HG02759 (cell line): ENCODE measurements at regions not wholly inside any gene's neighbourhood (a gene's known extent, or its start where the extent isn't known, plus 50 kb on each side); places are given as distances from the start of the nearest gene placed in this dataset.

ENCODE experiments used
- ATAC-seq: cut with Tn5 transposase; IDR thresholded peaks from one replicate; pipeline ENCODE4 v1.9.1; 2021; ENCODE audit warnings: mild to moderate bottlenecking, moderate library complexity; ENCODE audit not compliant: unreplicated experiment

DNA sequence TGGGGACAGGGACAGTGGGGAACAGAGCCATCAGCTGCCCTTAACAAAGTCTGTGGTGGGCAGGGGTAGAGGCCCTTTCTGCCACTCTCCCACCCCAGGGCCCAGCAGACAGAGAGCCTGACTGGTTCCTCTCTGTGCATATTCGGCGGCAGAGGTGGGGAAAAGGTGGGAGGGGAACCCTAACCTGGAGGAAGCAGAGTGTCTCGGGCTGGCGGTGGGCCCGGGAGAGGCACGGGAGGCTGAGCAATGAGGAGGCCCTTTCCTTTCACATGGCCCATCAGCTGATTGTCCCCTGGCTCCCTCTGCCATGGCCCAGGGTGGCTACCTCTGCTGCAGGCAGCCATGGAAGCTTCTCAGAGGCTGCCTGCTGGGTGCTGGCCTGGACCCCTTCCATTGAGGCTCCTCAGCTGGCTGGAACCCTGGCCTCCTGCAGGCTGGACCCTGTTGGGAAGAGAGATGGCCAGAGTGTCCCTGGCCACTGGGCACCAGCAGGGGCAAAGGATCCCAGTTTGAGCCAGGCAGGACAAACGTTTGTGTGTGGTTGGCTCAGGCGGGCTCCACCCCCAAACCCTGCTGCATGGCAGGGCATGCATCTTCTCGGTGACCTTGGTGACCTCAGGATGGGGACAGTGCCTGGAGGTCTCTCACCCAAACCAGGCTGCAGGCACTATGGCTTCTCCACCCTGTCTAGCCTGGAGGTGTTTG lies 202.8 kb upstream of the ZNF536 start:
- ATAC-seq: no peak

DNA sequence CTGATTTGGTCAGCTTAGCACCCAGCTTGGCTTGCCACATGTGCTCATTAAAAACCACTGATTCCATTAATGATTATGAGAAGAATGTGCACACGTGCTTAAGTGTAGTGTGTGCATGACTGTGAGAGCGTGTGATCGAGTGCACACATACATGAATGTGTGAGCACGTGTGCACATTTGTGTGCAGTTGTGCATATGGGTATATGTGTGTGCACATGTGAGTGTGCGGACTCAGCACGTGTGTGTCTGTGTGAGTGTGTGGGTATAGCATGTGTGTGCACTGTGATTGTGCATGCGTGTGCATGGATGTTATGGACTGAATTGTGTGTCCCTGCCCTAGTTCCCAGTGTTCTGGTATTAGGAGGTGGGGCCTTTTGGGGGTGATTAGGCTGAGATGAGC lies 202.1 kb upstream of the ZNF536 start:
- ATAC-seq: no peak

DNA sequence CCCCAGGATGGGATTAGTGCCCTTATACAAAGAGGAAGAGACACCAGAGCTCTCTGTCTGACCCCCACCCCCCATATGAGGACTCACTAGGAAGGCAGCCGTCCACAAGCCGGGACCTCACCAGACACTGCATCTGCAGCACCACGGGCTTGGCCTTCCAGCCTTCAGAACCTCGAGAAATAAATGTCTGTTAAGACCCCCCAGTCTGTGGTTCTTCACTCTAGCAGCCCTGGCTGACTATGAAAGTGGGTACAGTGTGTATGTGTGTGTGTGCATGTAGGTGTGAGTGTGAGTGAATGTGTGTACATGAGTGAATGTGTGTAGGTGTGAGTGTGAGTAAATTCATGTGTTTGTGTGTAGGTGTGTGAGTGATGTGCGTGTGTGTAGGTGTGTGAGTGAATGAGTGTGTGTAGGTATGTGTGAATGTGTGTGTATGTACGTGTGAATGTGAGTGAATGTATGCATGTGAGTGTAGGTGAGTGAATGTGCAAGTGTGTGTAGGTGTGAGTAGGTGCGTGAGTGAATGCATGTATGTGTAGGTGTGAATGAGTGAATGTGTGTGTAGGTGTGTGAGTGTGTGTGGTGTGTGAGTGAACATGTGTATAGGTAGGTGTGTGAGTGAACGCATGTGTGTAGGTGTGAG lies 201.6 kb upstream of the ZNF536 start:
- no peak for ATAC-seq

DNA sequence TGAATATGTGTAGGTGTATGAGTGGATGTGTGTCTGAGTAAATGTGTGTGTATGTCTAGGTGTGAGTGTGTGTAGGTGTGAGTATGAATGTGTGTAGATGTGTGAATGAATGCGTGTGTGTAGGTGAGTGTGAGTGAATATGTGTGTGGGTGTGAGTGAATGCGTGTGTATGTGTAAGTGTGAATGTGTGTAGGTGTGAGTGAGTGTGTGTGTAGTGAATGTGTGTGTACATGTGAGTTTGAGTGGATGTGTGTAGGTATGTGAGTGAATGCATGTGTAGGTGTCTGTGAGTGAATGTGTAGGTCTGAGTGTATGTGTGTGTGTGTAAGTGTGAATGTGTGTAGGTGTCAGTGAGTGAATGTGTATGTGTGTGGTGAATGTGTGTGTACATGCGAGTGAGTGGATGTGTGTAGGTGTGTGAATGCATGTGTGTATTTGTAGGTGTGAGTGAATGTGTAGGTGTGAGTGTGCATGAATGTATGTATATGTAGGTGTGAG lies 201.0 kb upstream of the ZNF536 start:
- ATAC-seq: no peak

DNA sequence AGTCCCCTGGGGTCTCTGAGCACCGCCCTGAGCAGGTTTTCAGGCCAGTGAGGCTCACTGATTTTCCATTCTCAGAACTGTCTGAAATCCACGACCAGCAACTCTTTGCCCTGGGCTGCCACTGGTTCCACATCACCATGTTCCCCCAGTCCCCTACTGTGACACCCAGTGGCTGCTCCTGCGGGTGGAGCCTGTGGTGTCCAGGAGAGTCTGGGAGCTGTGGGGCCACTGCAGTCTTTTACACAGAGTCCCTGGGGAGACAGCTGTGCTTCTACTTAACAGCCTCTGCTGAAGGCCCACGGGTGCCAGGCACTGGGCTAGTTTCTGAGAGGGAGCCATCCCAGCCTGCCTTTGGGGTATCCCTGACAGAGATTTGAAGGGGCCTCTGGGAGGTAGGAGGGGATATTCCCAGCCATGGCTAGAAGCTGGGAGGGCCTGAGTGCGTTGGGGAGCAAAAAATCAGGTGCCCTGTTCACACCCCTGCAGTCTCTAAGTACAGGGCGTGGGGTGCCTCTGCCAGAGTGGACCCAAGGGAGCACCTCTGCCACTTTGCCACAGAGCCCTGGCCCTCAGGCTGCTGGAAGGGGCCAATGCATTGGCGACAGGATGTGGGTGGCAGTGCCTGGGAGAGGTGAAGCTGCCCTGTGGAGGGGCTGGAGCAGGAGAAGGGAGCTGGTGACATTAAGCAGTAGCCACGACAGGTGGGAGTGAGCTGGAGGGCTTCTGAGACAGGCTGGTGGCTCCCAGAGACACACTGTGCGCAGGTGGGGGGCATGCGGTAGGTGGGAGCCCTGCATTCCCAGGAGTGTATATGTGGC lies 200.2 kb upstream of the ZNF536 start:
- ATAC-seq: no peak

DNA sequence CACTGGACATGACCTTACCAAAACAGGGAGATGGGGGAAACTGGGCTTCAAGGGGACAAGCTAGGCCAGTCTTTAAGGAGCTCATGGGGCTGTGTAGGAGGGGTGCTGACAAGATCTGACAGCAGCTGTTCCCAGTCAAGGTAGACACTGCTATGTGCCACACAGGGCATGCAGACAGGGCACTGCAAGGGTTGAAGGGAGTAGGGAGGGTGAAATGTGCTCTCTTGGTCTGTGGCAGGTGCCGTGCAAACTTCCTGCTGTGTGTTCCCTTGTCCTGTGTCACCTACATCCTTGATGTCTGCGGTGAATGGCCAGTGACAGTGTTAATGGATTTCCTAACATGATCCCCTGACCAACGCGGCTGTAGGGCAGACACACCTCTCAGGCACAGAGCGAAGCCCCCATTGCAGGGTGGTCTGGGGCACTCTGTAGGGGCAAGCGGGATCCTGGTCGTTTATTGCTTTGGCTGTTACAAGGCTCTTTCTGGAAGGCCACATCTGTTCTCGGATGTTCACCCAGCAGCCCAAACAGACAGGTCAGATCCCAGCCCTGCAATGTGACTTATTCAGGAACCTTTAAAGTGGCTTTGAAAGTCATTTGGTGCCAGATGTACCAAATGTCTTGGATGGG lies 199.5 kb upstream of the ZNF536 start:
- no peak for ATAC-seq

DNA sequence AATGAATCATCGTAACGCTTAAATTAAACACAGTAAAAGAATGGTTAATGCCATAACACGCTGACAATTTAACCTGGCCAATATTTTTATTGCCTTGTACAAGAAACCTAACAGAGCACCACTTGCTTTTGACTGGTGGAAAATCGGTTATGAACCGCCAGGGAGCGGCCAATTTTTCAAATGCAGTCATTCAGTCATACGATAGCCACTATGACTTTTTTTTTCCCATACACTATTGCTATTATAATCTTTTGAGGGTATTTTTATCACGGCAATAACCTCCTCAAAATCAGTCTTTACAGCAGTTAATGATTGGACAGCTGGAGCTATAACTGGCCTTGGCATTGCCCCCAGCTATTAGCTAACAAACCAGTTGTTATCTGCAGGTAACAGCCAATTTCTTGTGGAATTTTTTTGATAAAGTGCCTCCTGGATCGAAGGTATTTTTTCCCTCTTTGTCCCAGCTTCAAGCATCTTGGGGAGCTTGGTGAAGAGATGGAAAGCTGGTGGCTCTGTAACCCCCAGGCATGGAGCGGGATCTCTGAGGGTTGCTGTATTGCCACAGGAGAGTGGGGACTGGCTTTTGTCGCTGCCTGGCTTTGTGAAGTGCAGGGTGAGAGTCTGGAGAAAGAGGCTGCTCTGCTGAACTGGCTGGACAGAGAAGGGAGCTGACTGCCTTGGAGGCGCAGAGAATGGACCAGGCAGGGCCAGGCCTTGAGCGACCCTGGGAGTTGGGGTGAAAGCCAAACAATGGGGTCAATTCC lies 198.4 kb upstream of the ZNF536 start:
- no peak for ATAC-seq

DNA sequence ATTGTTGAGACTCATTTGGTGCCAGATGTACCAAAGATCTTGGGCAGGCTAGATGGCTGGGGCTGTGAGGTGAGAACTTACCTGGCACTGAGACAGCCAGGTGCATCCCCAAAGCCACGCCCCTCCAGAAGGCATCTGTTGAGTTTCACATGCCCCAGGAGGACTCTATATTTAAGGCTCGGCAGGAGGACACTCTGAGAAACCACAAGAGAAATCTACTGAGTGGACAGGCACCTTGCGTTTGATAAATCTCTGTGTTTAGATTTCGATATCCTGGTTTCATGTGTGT lies 197.9 kb upstream of the ZNF536 start:
- no peak for ATAC-seq

DNA sequence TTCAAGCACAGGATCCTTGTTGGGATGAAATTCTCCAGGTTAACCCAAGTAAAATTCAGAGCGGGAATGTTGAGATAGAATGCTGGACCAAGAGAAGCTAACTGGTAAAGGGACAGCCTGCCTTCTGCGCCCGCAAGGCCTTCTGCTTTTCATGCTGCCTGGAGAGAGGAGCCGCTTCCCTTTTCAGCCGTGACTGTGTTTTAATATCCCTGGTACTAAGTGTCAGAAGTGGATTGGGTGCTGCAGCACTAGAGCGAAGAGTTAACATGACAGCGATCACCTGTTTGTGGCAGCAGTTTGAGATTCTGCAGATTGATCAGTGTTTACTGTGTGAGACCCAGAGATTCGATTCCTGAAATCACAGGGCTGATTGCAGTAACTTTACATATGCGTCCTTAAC lies 197.4 kb upstream of the ZNF536 start:
- ATAC-seq: no peak

DNA sequence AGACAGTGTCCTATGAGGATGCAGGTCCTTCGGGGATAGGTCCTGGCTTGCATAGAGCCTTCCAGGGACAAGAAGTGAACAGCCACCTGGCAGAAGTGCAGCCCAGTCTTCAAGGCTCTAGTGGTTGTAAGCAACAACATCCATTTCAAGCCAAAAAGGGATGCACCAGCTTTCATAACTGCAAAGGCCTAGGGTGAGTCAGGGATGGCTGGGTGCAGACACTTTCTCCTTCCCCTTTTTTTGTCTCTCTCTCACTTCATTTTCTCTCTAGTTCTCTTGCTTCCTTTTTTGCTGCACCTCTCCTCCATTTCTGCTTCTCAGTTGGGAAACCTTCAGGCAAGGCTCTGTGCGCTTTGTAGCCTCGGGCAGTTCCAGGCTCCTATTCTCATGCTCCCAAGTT lies 196.2 kb upstream of the ZNF536 start:
- no peak for ATAC-seq

DNA sequence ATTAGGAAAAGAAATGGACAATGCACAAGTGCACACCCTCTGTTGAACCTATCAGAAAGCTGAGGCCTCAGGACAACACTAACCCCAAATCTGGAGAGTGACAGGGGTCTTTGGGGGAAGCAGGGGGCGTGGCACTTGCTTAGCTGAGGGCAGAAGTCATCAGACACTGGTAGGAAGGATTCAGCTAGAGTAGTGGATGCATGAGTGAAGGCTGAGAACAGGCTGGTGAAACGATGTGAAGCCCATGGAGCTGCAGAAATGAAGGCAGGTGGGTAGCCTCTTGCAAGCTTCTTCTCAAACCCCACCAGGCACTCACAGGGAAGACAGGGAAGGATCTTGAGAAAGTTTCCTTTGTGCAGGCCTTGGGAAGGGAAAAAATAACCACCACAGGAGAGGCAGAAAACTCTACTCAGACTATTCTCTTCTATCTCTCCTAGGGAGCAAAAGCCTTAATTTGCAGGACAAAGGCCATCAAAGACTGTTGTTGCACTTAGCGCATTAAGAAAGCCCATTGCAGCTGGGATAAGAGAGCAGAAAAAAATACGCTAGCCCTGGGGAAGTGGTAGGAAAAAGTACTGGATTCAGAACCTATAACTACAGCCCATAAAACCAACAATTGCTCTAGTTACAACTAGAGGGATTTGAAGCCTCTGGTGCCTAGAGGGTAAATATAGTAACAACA lies 193.3 kb upstream of the ZNF536 start:
- ATAC-seq: no peak

DNA sequence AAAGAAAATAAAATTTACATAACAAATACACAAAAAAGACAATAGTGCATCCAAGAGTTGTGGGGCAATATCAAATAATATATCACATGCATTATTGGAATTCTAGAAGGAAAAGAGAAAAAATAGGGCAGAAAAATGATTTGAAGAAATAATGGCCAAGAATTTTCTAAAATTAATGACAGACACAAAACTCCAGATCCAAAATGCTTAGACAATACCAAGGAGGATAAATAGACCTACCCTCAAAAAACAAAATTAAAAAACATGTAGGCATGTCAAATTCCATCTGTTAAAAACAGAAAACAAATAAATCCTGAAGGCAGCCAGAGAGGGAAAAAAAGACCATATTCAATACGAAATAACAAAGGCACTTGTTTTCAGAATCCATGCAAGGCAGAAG lies 191.5 kb upstream of the ZNF536 start:
- no peak for ATAC-seq

DNA sequence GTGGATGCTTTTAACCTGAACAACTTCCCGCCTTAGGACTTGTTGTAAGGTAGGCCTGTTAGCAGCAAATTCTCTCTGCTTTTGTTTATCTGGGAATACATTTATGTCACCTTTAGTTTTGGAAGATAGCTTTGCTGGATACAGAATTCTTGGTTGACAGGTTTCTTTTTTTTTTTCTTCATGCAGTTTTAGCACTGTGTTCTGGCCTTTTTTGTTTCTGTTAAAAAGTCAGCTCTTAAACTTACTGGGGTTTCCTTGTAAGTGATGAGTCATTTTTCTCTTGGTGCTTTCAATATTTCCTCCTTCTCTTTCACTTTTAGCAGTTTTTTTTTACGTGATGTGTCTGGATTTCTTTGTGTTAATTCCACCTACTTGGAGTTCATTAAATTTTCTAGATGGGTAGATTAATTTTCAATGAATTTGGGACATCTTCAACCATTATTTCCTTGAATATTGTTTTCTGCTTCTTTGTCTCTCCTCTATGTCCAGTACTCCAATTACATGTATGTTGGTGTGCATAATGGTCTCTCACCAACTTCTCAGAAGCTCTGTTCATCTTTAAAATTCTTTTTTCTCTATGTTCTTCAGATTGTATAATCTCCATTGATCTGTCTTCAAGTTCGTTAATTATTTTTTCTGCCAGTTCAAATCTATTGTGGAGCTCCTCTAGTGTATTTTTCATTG lies 188.2 kb upstream of the ZNF536 start:
- no peak for ATAC-seq

DNA sequence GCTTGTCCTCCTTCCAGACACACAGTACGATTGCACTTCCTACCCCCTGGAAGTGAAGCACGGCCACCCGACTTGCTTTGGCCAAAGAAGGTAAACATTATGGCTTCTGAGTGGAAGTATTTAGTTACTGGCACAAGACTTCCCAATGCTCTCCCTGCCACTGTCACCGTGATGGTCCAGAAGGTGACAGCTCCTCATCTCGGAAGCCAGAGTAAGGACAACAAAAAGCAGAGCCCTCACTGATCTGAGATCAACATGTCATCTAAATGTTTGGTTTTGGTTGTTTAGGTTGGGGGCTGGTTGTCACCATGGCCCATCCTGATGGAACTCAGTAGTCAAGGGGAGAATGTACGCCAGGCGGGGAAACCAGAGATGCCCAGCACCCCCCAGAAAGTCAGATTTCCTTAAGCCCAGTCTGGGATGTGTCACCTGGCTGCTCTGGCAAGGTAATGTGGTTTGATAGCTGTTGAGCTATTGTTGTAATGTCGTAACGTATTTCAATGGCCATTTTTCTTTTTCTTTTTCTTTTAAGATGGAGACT lies 170.1 kb upstream of the ZNF536 start:
- ATAC-seq: no peak

DNA sequence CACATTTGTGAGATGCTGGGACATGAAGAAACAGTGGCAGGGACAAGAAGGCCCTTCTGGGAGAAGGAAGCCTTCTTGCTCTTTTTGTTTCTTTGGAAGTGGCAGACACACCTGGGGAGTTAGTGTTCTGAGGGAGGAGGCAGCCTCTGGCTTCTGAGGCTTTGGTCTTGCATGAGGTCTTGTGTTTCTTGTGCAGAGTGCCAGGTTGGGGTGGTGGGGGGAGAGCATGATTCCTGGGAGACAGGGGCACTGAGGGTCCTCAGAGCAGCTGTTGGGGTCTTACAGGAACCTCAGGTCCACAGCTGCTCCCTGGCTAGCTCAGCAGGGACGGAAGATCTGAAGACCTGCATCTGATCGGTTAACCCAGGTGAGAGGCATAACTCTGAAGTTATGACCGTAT lies 167.5 kb upstream of the ZNF536 start:
- no peak for ATAC-seq

DNA sequence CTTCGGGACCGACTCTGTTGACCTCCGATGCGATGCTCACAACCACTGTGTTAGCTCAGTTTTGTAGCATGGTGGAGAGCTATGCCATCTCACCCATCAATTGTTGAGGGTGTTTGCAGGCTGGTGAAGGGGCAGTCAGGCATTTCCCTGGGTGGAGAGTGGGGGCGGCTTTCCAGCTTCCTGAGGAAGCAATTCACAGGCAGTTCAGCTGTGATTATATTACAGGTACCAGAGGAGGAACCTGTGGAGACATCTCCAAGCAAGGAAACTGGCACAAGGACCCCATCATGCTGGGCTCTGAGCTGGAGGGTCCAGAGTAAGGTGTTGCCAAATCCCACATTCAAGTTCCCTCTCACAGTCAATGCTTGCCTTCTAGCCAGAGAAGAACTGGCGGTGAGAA lies 166.0 kb upstream of the ZNF536 start:
- ATAC-seq: no peak

DNA sequence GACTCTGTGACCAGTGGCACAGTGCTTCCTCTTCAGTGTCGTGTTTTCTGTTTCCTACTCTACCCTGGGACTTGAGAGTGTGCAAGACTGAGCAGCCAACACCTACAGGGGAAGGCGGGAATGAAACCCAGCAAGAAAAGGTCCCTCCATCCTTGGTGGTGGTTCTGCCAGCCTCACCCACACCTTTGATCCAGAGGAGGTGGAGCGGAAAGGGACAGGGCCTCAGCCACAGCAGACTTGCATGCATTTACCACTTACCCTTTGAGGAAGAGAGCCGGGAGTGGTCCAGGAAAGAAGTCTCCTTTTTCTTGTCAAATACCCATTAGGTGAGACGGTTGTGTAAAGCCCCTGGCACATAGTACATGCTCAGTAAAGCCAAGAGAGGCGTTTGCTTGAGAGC lies 164.8 kb upstream of the ZNF536 start:
- ATAC-seq: no peak

DNA sequence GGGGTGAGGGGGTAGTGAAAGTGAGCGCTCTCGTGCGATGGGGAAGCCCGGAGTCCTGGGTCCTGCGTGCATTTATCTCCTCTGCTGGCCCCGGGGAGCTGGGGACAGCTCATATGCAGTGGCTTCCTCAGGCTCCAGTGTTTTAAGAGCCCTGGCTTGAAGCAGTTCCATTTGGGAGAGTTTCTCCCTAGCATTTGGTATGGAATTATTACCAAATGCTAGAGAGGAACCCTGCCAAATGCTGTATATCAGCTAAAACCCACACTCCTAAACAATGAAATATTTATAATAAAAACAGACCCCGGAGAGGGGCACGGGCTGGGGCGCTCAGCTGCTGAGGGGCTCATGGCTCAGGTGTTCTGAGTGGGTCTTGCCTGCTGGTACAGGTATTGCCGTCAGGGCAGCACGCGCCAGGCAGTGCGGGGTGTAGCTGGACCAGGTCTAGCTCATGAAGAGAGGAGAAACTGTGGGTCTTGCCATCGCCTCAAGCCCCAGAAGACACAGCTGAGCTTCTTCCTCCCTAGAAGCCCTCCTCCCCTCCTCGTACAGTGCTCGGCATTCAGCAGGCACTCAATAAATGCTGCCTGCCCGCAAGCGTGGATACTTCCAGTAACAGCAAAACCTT lies 163.6 kb upstream of the ZNF536 start:
- no peak for ATAC-seq
